Activated B cell treated with CpG ODN at 0.5 μM for 24 hours (primary cell): ENCODE measurements at regions not wholly inside any gene's neighbourhood (a gene's known extent, or its start where the extent isn't known, plus 50 kb on each side); places are given as distances from the start of the nearest gene placed in this dataset.

Experiments
- ATAC-seq: fragments of 200-7000 bp; cut with Tn5 transposase; one replicate; pipeline ENCODE4 v1.10.0; 2021; ENCODE audit warnings: low read depth, mild to moderate bottlenecking, moderate library complexity
- CTCF ChIA-PET: fragments of 350-600 bp; sonication (Branson Sonifier 250); formaldehyde crosslinking; loops from one replicate; lab custom pipeline; 2021; ENCODE audit warnings: antibody characterized with exemption; lab: Charles Lee
- POLR2A ChIA-PET: fragments of 350-600 bp; sonication (Branson Sonifier 250); formaldehyde crosslinking; loops from one replicate; lab custom pipeline; 2021; ENCODE audit warnings: antibody characterized with exemption; lab: Charles Lee
- DNase-seq: peaks from one replicate; pipeline ENCODE4 v3.0.0; 2022
- H3K27ac Mint-ChIP-seq: one replicate; pipeline ENCODE4 v1.8.0; 2020; ENCODE audit warnings: mixed read lengths
- H3K27me3 Mint-ChIP-seq: one replicate; pipeline ENCODE4 v1.8.0; 2021; ENCODE audit warnings: mixed read lengths
- H3K36me3 Mint-ChIP-seq: one replicate; pipeline ENCODE4 v1.8.0; 2021; ENCODE audit warnings: low read depth, mixed read lengths
- H3K4me1 Mint-ChIP-seq: one replicate; pipeline ENCODE4 v1.8.0; 2021; ENCODE audit warnings: mixed read lengths
- H3K4me3 Mint-ChIP-seq: one replicate; pipeline ENCODE4 v1.8.0; 2020; ENCODE audit warnings: mild to moderate bottlenecking, mixed read lengths
- H3K9me3 Mint-ChIP-seq: one replicate; pipeline ENCODE4 v1.8.0; 2020; ENCODE audit warnings: mixed read lengths
- intact Hi-C: fragments of 100-400 bp; cut with micrococcal nuclease; formaldehyde crosslinking; loops from one replicate; pipeline ENCODE4 v1.15.1; 2024
- TF ChIP-seq, protein P1 (sequence below): fragments of 200-600 bp; IDR thresholded peaks from one replicate; pipeline ENCODE4 v1.8.0; 2022; ENCODE audit warnings: antibody characterized with exemption, mild to moderate bottlenecking

DNA sequence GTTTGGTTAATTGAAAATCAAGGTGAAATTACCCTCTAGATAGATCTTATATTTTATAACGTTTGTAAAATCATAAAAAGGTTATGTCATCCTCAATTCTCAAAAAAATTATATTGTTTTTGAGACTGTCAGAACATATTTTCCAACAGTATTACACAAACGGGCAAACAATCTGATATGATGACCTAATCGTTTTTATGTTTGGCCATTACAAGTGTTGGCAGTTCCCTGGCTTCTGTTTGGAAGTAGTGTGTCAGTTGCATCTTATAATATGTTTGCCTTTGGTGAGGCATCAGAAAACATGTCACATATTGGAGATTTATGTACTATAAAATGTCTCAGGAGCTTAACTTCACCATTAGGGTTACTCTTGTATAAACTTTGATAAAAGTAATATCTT, 308.1 kb upstream of the EPHA7 start:
- intact Hi-C loops: no loop called here
- ATAC-seq: no peak
- ChIA-PET CTCF (no interaction called here), POLR2A (no interaction called here)
- no peaks in the 10 kb centered on the region for H3K27me3 Mint-ChIP-seq
- no peaks in the 10 kb centered on the region for H3K4me1 Mint-ChIP-seq
- H3K9me3 Mint-ChIP-seq: peaks cover 11% of the 10 kb centered on the region
- TF ChIP-seq, protein P1, sequence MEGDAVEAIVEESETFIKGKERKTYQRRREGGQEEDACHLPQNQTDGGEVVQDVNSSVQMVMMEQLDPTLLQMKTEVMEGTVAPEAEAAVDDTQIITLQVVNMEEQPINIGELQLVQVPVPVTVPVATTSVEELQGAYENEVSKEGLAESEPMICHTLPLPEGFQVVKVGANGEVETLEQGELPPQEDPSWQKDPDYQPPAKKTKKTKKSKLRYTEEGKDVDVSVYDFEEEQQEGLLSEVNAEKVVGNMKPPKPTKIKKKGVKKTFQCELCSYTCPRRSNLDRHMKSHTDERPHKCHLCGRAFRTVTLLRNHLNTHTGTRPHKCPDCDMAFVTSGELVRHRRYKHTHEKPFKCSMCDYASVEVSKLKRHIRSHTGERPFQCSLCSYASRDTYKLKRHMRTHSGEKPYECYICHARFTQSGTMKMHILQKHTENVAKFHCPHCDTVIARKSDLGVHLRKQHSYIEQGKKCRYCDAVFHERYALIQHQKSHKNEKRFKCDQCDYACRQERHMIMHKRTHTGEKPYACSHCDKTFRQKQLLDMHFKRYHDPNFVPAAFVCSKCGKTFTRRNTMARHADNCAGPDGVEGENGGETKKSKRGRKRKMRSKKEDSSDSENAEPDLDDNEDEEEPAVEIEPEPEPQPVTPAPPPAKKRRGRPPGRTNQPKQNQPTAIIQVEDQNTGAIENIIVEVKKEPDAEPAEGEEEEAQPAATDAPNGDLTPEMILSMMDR: no peak
- H3K4me3 Mint-ChIP-seq: no peak overlapping the region
- no peaks in the 10 kb centered on the region for H3K36me3 Mint-ChIP-seq
- no peak for DNase-seq
- no peak overlapping the region for H3K27ac Mint-ChIP-seq

DNA sequence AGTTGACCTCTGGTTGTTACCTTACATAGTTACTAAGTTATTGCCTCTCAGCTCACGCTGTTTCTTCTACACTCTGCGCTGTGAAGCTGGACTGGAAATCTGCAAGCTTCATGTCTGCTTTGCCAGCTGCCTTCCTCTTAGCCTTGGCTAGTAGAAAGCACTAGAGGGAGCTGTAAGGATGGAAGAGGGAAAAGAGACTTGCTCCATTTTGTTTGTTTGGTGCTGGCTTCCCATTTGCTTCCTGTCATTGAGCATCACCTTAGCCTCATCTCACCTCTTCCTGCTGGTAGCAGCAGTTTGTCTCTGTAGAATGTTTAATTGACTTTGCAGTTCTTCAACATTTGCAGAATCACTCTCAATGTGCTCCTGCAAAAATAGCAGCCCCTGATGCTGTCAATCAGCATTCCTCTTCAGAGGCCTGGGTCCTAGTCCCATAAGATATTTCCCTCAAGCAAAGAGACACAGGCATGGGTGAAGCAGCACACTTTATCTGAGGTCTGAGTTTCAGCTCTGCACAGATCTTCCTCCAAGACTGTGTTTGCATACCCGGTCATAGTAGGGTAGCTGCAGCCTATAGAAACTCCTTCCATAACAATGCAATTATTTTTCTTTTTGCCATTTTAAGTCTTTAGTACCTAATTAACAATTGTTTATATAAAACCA, 302.2 kb upstream of the EPHA7 start:
- no peaks in the 10 kb centered on the region for H3K36me3 Mint-ChIP-seq
- ATAC-seq (no peak), DNase-seq (no peak)
- H3K27me3 Mint-ChIP-seq: no peaks in the 10 kb centered on the region
- H3K27ac Mint-ChIP-seq: no peak overlapping the region
- H3K4me3 Mint-ChIP-seq: no peak overlapping the region
- ChIA-PET POLR2A (no interaction called here), CTCF (no interaction called here)
- no peaks in the 10 kb centered on the region for H3K4me1 Mint-ChIP-seq
- peaks cover 4% of the 10 kb centered on the region for H3K9me3 Mint-ChIP-seq
- intact Hi-C loops: no loop called here
- TF ChIP-seq, protein P1: no peak

DNA sequence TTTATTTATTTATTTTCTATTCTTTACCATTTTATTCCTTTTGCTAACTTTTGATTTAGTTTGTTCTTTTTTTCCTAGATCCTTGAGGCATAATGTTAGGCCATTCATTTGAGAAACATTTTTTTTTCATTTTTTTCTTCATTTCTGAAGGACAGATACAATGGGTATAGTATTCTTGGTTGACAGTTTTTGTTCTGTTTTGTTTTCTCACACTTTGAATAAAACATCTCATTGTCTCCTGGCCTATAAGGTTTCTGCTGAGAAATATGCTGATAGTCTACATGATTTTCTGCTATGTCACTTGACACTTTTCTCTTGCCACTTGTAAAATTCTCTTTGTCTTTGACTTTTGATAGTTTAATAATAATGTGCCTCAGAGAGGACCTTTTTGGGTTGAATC, 294.6 kb upstream of the EPHA7 start:
- H3K4me3 Mint-ChIP-seq: no peak overlapping the region
- TF ChIP-seq, protein P1: no peak
- CTCF ChIA-PET: no interaction called here
- H3K36me3 Mint-ChIP-seq: no peaks in the 10 kb centered on the region
- H3K4me1 Mint-ChIP-seq: no peaks in the 10 kb centered on the region
- no peaks in the 10 kb centered on the region for H3K27me3 Mint-ChIP-seq
- ATAC-seq: no peak
- H3K27ac Mint-ChIP-seq: no peak overlapping the region
- no peak for DNase-seq
- peaks cover 21% of the 10 kb centered on the region for H3K9me3 Mint-ChIP-seq
- intact Hi-C loops: no loop called here
- POLR2A ChIA-PET: no interaction called here

- DNase-seq: no peak
- ChIA-PET POLR2A (no interaction called here), CTCF (no interaction called here)
- Mint-ChIP-seq H3K9me3 (peaks cover 13% of the 10 kb centered on the region), H3K4me1 (no peaks in the 10 kb centered on the region), H3K36me3 (no peaks in the 10 kb centered on the region), H3K27me3 (no peaks in the 10 kb centered on the region), H3K4me3 (no peak overlapping the region), H3K27ac (no peak overlapping the region)
- TF ChIP-seq, protein P1: no peak
- no peak for ATAC-seq
- intact Hi-C loops: no loop called here
Measured at GRCh38 chr6:93703431-93703830, 284.1 kb upstream of the EPHA7 start.

- ATAC-seq: no peak
- H3K27me3 Mint-ChIP-seq: no peaks in the 10 kb centered on the region
- no peaks in the 10 kb centered on the region for H3K36me3 Mint-ChIP-seq
- POLR2A ChIA-PET: no interaction called here
- H3K4me1 Mint-ChIP-seq: no peaks in the 10 kb centered on the region
- no peak overlapping the region for H3K4me3 Mint-ChIP-seq
- peaks cover 2% of the 10 kb centered on the region for H3K9me3 Mint-ChIP-seq
- DNase-seq: no peak
- TF ChIP-seq, protein P1: no peak
- H3K27ac Mint-ChIP-seq: no peak overlapping the region
- CTCF ChIA-PET: no interaction called here
- intact Hi-C loops: no loop called here
Measured at GRCh38 chr6:93701526-93701925, 282.2 kb upstream of the EPHA7 start.
